ENCODE measurements at regions not wholly inside any gene's neighbourhood (a gene's known extent, or its start where the extent isn't known, plus 50 kb on each side); places are given as distances from the start of the nearest gene placed in this dataset.
A peak's percentile ranks its signal among the peaks of the same experiment; 100 is the strongest.

DNA sequence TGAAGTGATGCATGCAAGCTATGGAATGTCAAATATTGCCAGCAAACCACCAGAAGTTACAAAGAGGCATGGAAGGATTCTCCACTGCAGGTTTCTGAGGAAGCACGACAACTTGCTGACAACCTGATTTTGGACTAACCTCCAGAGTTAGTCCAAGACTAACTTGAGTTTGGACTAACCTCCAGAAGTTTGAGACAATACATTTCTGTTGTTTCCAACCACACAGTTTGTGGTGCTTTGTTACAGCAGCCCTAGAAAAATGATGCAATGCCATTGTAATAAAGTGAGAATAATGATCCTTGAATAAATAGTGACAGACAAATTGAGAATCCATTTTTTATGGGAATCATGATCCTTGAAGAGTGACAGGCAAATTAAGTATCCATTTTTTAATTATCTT is 169.9 kb upstream of the HDDC2 start:
- TF ChIP-seq CTCF (IDR thresholded peaks at IDR 0.05), result no peak
- DNase-seq (ENCODE audit: low spot score), result no peak
- Histone ChIP-seq H3K4me3 (no peak overlapping the region), H3K27ac (no peak overlapping the region)

DNA sequence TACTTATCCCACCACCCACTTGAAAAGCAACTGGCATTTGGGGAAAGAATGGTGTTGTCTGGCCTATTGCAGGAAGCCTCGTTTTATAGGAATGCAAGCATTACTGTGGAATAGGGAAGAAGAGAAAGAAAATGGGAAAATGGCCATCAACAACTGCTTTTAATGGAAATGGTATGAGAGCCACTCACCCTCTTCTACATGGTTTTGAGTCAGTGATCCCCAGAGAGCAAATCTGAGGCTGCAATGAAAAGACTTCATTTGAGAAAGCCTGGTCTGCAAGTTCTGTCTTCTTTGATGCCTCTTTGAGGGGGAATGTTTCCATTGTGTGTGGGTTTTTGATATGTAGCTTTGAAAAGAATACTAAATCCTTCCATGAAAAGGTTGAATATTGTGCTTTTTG is 172.3 kb upstream of the HDDC2 start:
- Histone ChIP-seq H3K4me3 (no peak overlapping the region), H3K27ac (no peak overlapping the region)
- DNase-seq (ENCODE audit: low spot score), result no peak
- TF ChIP-seq CTCF (IDR thresholded peaks at IDR 0.05), result no peak

DNA sequence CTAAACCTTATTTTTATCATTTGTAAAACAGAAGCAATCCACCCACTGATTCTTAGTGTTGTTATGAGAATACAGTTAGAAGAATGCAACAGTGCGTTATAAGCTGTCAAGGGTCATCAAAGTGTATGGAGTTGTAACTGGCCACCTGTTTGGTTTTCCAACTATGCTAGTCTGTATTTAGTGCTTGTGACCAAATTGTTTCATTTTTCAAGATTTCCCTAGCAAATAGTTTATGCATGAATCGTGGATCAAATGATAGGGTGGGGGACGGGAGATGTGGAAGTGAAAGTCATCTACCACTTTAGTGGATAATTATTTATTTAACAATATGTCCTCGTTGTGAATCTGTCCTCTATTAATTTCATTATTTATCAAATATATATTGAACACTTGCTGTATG is 175.4 kb upstream of the HDDC2 start:
- Histone ChIP-seq H3K27ac (no peak overlapping the region), H3K4me3 (no peak overlapping the region)
- no peak for TF ChIP-seq CTCF (IDR thresholded peaks at IDR 0.05)
- DNase-seq (ENCODE audit: low spot score), result no peak

- Histone ChIP-seq H3K4me3 (no peak overlapping the region), H3K27ac (peak overlapping the region in 1 of 2 donors; percentile 43)
- no peak for TF ChIP-seq CTCF (IDR thresholded peaks at IDR 0.05)
- no peak for DNase-seq (ENCODE audit: low spot score)
Measured at GRCh38 chr6:125477844-125478243, 176.1 kb upstream of the HDDC2 start.

- Histone ChIP-seq H3K27ac (peak overlapping the region in 1 of 2 donors; percentile 3), H3K4me3 (no peak overlapping the region)
- DNase-seq (ENCODE audit: low spot score), result no peak
- TF ChIP-seq CTCF (IDR thresholded peaks at IDR 0.05), result no peak
Measured at GRCh38 chr6:125480146-125480545, 178.4 kb upstream of the HDDC2 start.

GRCh38 chr6:125480571-125480970 is 178.8 kb upstream of the HDDC2 start:
- peak overlapping the region in 1 of 2 donors; percentile 3 for H3K27ac ChIP-seq

More at GRCh38 chr6:125480571-125480970, 178.8 kb upstream of the HDDC2 start:
- no peak for TF ChIP-seq CTCF (IDR thresholded peaks at IDR 0.05)
- no peak for DNase-seq (ENCODE audit: low spot score)
- no peak overlapping the region for H3K4me3 ChIP-seq
